HG03045 (cell line): ENCODE measurements at regions not wholly inside any gene's neighbourhood (a gene's known extent, or its start where the extent isn't known, plus 50 kb on each side); places are given as distances from the start of the nearest gene placed in this dataset.

Experiments
- ATAC-seq: cut with Tn5 transposase; IDR thresholded peaks from one replicate; pipeline ENCODE4 v1.9.1; 2021; ENCODE audit warnings: mild to moderate bottlenecking, moderate library complexity; ENCODE audit not compliant: unreplicated experiment

DNA sequence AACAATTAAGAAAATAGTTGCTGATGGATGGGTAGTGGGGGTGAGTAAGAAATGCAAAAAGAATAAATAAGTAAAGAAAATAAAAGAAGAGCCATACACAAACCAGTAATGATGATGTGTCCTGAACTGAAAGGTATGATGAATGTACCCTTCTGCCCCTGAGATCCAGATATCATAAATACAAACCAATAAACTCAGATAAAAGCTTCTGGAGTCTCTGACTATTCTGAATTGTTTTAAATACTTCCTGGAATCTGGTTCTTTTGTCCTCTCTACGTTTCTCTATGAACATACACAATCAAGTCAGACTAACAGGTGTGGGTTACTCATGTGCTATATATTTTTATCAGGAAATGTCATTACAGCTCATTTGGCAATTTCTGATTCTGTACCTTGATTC is 153.4 kb downstream of the PPP1R2C start:
- ATAC-seq = no peak

DNA sequence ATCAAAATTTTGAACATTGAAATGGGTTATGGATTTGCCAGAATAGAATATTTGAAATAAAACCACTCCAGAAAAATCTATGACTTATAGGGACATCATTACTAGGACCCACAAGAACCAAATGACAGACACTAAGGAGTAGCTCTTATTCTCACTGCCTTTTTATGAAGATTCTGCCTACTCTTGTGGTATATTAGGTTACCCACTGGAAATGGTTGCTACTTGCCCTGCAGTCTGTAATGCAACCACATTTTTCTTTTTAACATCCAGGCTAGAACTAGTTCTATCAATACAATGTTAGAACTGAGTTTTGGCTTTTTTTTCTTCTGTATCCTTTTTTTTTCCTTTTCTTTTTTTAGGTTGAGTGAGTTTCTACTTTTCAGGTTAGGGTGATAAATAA is 158.9 kb downstream of the PPP1R2C start:
- ATAC-seq = no peak

DNA sequence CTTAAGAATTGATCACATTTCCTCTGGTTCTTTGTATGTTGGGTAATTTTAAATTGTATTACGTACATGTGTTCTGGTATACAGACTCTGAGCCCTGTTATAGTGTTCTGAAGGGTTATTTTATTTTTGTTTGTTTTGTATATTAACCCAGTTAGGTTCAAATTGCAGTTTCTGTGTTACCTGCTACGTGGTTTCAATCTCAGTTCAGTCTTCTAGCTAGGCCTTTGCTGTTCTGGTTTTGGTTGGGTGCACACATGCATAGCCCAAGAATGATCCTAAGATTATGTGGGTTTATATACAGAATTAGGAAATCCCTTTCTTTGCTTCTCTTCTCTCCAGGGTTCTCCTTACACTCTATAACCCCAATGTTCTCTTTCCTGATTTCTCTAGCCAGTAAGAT is 161.0 kb downstream of the PPP1R2C start:
- no peak for ATAC-seq

DNA sequence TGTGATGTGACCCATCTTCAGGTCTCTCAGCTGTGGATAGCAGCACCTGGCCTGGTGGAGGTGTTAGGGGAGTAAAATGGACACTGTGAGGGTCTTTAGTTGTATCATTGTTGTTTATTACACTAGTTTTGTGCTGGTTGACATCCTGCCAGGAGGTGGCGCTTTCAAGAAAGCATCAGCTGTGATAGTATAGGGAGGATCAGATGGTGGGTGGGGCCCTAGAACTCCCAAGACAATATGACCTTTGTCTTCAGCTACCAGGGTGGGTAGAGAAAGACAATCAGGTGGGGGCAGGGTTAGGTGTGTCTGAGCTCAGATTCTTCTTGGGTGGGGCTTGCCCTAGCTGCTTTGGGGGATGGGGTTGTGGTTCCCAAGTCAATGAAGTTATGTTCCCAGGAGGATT is 162.8 kb downstream of the PPP1R2C start:
- ATAC-seq = no peak

DNA sequence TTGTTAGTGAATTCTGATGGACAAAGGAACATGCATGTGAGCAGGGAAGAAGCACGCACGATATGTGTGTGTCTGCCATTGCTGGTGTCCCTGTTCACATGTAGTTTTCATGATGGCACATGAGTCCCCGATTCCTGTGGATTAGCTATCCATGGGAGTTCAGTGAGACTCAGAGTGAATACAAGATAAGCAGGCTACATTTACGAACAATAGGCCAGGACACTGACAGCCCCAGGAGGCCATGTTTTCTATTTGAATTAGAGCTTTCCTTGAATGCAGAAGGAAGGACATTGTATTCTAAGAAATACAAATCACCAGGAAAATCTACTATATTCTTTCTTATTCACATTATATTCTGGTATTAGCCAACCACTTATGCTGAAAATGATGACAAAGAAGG is 171.4 kb downstream of the PPP1R2C start:
- ATAC-seq = no peak

DNA sequence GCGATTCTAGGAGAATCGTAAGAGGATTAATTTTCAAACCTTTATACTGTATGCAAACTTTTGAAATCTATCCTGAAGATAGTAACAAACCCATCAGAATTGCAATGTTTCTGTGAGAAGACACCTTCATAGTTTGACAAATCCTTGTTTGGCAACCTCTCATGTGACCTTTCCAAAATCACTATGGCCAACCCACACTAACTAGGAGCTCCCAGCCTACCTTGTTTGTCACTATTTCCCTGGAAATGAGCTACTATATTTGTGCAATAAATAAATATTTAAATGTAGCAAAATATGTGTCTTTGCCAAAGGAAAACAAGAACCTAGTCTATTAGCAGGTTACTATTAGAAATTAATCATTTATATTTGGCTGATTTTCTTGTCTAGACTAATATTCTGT is 173.7 kb downstream of the PPP1R2C start:
- no peak for ATAC-seq

DNA sequence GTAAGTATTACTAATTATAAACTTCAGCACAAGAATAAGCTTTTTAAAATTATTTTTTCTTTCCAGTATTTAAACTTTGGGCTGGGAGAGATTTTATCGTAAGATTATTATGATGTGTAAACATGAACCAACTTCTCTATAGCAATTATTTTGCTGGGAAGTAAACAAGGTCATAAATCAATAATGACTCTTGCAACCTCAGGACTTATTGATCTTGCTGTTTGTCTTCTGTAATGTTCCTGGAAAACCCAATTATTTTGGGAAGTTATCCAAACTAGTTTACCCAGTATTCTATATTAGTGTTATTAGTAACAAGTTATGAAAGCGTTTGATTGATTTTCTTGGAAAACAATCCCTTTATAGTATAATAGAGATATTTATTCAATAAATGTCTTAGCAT is 174.9 kb downstream of the PPP1R2C start:
- no peak for ATAC-seq

DNA sequence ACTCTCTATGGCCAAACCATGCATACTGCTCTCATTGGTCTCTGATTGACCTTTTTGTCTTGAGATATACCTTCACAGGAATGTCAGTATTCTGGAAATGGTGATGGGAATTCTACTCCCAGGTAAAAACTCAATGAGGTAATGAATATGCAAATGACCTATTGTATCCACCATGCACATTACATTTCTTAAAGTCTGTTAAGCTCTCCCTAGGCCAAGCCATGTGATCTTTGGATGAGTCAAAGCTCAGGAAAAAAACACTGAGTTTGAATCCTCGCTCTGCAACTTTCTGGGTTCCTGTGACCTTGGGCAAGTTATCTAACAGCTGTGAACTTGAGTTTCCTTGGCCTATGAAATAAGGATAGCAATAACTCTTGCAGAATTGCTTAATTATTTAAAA is 175.4 kb downstream of the PPP1R2C start:
- no peak for ATAC-seq

DNA sequence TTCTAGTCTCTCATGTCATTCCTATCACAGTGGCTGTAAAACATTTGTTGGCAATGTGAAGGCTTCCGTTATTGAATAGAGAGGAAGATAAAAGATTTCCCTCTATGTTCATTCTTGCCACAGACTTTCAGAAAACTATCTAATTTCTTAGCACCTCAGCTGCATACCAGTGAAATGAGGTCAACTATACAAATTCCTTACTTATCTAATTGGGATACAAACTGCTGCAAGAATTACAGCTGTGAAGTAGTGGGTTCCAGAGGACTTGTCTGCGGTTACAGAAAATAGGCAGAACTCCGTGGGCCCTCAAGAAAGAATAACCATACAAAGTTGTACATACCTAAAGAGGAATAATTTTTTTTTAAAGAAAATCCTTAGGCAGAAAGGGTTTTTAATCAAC is 175.8 kb downstream of the PPP1R2C start:
- ATAC-seq = no peak

DNA sequence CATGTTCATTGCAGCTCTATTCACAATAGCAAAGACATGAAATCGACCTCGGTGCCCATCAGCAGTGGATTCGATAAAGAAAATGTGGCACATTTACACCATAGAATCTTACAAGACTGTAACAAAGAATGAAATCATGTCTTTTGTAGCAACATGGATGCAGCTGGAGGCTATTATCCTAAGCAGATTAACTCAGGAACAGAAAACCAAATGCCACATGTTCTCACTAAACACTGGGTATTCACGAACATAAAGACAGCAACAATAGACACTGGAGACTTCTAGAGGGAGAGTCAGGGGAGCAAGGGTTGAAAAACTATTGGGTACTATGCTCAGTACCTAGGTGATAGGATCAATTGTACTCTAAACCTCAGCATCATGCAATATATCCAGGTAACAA is 180.5 kb downstream of the PPP1R2C start:
- ATAC-seq = no peak

DNA sequence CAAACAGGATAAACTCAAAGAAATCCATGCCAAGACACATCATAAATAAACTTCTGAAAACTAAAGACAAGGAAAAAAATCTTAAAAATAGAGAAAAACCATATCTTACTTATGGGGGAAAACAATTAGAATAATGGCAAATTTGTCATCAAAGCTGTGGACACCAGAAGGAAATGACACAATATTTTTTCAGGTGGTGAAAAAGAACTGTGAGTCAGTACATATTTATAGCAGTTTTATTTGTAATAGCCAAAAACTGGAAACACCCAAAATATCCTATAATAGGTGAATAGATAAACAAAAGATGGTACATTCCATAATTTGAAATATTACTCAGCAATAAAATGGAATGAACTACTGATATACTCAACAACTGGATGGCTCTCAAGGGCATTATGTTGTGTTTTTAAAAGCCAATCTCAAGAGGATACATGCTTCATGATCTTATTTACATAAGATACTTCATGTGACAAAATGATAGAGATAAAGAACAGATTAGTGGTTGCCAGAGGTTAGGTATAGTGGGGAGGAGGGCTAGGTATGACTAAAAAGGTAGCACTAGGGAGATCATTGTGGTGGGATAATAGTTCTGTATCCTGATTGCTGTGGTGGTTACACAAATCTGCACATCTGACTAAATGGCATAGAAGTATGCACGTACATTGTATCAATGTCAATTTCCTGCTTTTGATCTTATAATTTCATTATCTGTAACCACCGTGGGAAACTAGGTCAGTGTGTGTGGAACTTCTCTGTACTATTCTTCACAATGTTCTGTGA is 191.9 kb downstream of the PPP1R2C start:
- no peak for ATAC-seq

DNA sequence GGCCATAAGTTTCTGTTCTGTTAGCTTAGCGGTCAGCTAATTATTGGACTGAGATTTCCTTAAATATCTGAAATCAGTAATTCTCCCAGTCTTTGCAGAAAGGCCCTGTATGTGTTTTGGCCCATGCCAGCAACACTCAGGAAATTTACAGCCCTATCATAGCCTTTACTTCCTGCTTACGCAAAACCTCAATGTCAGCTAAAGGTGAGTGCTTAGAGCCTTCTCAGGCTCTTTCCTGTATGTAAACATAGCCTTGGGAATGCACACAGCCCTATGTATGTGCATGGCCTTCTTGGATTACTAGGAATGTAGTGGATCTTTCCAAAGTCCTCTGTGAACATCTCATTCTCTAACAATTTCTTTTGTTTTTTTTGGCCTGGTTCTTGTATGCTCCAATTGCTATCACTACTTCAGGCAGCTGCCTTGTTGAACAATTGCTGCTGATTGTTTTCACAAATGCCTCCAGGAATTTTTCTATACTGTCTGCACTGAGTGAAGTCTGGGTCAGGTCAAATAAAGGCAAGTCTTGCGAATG is 200.0 kb downstream of the PPP1R2C start:
- ATAC-seq = no peak

DNA sequence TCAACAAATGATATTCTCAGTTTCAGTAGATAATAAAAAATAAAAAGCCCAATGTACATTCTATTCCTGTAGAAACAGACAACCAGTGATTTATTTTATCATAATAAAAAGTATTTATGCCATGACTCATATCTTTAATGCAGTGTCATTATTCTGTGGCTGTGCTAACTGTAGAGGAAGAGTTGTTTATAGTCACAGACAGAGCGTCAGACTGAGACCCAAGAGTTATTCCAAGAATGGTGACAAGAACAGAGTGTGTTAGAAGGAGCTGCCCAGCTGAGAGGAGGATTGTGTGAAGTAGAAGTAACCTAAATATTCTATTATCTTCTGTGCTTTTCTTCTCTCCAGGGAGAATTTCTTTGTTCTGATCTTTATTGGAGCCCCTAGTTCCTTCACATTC is 210.7 kb downstream of the PPP1R2C start:
- ATAC-seq = no peak

DNA sequence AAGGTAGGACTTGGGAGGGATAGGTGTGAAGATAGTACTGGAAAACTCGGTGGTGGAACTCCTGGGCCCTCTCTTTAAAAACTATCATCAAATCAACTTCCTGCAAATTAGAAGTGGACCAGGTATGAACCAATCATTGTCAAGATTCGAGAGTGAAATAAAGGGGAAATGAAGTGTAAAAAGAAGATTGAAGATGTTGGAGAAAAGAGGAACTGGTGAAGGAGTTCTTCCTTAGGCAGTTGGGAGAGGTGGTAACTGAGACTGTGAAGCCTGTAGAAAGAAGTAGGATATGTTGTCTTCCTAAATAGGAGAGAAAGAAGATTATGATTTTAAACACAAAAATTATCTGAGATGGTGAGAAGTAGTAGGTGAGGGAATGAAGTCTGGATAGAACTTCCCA is 212.2 kb downstream of the PPP1R2C start:
- ATAC-seq = no peak

DNA sequence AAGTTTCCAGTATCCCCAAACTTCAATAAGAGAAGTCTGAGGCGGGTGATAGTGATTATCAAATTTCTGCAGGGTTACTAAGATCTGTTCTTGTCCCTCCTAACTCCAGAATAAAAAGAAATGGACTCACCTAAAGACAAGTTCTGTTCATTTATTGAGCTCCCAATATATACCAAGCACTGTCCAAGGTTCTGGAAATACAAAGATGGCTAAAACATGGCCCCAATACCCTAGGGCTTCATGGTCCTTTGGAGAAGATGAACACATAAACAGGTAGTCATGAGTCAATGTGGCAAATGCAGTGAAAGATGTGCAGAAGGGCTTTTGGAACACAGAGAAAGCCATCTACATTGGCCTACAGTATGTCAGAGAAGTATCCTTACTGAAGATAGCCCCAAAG is 231.2 kb downstream of the PPP1R2C start:
- ATAC-seq = no peak

DNA sequence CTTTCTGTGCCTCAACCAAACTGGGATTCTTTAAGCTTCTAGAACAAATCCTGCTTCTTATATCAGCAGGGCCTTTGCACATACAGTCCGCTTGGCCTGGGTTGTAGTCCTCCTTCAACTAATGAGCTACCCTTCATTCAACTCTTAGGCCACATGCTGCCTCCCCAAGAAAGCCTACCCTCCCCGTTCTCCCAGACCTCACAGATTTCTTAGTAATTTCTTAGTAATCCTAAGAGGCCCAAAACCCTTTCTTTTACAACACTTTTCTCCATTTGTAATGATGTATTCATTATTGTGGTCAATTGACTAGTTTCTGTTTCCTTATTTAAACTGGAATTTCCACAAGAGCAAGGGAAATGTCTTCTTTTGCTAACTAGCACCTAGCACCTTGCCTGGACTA is 233.1 kb downstream of the PPP1R2C start:
- no peak for ATAC-seq

DNA sequence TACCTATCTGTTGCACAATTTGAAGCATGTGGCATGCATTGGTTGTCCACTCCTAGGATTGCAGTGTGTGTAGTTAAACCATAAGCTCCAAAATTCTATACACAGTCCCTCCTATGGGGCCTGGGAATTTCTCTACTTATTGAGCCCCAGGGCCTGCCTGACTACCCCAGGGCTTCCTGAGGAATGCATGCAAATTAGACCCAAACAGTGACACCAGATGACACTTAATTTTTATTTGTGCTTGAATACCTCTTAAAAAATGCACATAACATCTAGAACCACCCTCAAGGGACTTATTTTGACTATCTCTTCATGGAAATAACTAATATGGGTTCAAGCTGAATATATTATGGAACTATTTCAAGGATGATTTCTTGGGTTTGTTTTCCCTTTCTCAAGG is 236.4 kb downstream of the PPP1R2C start:
- ATAC-seq = no peak

DNA sequence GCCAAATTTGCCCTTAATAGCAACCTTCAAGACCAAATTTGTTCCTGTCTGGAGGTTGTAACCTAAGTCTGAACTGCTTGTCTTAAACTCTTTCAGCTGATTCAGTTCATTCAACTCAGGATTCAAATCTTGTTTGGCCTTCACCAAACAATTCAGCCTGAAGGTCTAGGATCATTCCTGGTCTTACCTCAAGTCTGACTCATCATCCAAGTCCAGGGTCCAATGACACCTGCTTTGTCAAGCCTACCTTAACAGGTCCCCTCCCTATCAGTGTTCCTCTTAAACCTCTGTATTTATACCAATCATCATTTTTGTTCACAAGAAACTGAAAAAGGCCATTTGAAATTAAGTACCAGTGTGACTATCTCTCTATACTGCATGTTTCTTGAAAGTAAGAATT is 237.8 kb downstream of the PPP1R2C start:
- no peak for ATAC-seq

DNA sequence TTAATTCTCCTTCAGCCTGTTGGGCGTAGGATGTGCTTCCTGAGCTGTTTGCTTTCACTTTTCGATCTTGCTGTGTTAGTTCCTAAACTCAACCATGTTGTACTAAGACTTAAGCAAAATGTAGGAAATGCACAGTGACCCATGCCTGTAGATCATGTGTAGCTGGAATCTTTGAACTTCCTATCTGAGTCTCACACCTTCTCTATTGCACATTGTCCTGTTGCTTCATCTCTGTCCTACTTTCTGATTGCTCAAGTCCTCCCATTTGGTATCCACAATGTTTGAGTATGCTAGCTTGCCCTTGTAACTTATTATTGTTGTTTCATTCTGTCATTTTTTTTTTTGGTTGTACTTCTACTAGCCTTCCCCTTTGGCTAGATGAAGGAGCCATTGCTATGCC is 239.6 kb downstream of the PPP1R2C start:
- no peak for ATAC-seq

DNA sequence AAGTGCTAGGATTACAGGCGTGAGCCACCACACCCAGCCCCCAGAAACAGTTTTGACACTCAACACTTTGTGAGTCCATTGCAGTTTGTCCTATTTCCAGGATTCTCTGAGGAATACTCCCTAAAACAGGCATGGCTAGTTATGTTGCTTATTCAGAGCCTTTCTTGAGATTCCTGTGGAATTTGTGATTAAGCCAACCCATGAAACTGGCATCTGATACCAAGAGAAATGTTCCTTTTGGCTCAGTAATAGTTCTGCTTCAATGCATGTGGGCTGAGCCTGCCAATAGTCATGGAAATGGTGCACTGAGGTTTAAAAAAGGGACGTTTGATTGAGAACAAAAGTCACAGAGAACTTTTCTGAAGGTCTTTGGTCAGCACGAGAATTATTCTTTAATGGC is 241.7 kb downstream of the PPP1R2C start:
- ATAC-seq = no peak

DNA sequence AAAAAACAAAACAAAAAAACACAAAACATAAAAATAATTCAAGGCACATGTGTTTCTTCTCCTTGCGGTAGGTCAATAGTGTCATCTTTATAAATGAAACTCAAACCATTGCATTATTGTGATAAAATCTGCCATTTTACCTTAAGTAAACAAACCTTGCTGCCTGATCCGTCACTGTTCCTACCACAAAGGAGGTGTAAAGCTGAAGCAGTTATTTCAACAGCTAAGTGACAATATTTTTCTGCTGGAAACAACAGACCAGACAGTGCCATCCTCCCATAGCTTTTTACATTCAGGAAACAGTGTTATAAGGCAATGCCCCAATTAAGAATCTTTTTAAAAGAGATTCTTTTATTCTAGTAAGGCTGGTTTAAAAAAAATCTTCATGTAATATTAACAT is 242.7 kb downstream of the PPP1R2C start:
- ATAC-seq = no peak

DNA sequence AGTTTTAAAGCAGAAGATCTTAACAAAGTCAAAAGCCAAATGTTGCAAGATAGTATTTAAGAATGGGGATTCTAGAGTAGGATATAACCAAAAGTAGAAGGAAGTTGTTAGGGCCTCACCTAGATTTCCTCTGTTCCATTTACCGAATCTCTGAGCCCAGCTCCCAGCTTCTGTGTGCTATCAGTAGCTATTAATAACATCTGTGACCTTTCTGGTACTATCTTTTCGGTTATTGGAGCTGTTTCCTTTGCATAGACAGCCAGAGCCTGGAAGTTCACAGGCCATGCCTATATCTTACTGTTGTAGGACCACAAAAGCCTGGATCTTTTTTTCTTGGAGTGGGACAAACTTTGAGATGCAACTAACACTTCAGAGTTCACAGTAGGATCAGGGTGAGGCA is 244.2 kb downstream of the PPP1R2C start:
- ATAC-seq = no peak

DNA sequence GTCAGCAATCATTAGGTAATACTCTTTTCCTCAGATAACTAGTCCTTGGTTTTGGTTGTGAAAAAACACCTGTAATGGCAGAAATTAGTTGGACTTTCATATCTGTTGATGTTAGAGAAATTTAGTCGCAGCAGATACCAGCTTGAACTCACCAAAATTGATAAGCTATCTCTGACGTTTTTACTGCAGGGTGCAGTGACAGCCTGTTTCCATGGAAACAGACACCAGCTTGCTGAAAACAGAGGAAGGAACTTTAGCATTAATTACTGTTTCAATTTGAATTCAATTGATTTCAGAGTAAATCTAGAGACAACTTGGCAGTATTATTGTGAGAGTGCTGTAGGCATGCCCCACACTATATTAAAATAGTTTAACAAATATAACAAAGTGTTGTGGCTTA is 246.5 kb downstream of the PPP1R2C start:
- no peak for ATAC-seq
